HG03066 (cell line): ENCODE measurements at regions not wholly inside any gene's neighbourhood (a gene's known extent, or its start where the extent isn't known, plus 50 kb on each side); places are given as distances from the start of the nearest gene placed in this dataset.

Experiments
- ATAC-seq: cut with Tn5 transposase; IDR thresholded peaks from one replicate; pipeline ENCODE4 v1.9.1; 2021; ENCODE audit warnings: low read depth; ENCODE audit not compliant: unreplicated experiment

DNA sequence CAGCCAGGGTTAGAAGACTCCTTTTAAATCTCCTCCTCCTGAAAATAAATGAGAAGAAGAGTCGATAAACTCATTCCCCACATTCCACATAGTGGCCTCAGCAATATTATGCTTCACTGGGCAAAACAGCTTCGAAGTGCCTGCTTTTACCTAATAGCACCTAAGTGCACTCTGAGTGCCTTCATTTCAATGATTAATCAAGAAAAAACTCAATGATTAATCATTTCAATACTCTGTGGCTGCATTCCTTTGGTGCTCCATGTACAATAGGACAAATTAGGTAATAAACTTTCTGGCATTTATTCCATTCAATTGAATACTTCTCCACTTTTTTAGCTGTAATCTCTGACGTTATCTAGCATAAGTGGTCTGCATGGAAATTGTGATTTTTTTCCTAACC lies 174.6 kb downstream of the CCDC71L start:
- ATAC-seq, result no peak

DNA sequence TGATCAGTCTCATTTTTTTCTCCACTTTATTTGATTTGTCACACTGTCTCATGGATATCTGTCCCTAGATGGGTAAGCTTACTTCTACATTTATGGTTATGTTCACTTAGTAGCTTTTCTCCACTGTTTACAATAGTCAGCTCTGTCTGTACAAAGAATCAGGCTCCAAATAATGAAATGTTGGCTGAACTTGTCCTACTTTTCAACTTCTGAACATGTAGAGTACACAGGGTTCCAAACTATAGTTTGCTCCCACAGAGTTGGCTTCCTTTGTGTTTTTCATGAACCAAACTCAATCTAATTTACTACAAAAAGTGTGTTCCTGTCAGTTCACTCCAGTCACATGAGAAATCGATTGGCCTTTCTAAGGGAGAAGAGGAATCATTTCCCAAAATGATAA lies 175.0 kb downstream of the CCDC71L start:
- ATAC-seq, result no peak

DNA sequence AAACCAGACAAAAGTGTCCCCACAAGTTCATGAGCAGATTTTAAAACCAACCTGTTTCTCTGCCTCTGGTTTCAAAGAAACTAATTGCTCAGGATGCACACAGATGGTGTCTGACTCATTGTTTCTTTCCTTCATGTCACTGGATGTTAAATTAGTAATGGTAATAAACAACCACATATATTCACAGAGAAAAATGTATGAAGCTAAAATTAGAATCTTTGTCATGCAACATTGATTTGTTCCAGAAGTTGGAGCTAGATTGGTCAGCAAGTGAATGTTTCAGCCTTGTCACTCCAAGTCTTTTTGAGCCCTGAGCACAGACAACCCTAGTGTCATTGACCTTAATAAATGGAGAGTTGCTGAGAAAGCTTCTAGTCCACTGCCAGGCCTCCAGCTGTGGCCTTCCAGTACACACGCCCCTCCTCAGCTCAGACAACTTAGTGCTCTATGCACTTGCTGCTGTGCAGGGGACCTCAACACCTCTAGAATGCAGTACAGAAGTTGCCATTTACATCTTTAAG lies 175.9 kb downstream of the CCDC71L start:
- peak; percentile 47 for ATAC-seq

DNA sequence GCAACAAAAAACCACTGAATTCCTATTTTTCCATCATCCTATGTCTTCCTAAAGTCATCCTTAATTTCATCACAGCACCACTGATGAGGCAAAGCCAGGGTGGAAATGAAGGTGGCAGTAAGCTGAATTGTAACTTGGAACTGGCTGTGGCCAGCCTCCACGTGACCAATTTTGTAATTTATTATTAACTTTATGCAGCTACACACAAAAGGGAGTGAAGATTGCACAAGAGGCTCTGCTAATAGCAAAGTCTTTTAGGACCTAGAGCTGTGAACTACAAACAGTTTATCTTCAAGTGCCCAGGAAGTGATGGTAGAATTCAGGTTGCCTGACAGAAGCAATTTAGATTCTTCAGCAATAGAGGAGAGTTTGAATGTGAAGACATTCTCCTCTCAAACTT lies 176.4 kb downstream of the CCDC71L start:
- ATAC-seq, result peak; percentile 22

DNA sequence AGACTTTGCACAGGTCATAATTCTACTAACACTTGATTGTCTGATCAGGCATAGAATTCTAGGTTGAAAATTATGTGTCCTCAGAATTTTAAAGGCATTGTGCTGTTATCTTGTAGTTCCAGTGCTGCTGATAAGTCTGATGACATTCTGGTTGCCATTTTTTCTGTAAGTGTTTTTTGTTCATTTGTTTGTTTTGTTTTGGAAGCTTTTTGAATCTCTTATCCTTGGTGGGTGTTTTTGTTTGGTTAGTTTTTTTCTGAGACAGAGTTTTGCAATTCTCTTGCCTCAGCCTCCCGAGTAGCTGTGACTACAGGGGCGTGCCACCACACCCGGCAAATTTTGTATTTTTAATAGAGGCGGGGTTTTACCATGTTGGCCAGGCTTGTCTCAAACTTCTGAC lies 178.9 kb downstream of the CCDC71L start:
- ATAC-seq, result no peak

DNA sequence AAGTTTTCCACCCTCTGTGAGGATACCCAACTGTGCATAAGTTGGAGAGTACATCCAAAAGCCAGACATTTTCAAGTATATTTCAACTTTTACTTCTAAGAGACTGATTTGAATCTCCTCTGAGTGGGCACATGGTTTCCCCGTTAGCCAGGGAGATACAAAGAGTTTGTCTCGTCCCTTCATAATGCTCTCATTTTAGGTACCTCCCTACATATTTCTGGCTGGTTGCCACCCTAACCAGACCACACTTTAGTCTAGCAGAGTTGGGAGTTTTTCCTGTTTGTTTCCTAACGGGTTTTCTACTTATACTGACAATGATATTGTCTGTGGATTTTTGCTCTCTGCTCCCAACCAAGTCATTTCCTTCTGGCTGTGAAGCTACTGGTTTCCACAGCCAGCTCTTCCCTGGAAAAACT lies 180.3 kb downstream of the CCDC71L start:
- no peak for ATAC-seq

DNA sequence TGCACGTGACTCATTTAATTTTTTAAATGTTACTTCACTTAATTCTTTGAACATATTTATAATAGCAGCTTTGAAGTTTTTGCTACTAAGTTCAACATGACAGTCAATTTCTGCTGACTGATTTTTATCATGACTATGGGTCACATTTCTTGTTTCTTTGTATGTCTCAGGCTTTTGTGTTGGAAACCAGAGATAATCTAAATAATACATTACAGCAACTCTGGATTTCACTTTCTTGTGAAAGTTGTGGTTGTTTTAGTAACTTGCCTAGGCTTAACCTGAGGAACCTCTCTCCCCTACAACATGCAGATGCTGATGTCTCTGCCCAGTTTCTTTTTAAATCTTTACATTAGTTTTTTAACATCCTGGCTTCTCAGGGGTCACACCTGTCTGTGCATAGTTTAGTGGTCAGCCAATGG lies 180.8 kb downstream of the CCDC71L start:
- ATAC-seq, result peak; percentile 61

DNA sequence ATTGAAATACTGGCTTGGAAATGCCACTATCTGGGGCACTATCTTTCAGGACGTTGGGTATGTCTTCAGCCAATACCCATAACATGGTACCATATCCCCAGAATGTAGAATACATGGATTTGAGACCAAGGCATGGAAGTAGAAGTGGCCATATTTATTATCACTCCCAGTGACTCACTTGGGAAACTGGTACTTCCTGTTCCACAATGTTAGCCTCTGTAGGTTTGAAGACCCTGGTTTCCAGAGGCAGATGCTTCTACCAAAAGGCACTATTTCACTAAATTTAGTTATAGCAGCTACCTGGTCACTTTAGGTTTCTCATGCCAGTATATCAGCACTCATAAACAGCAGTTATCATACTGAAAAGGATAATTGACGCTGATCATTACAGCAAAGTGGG lies 184.2 kb downstream of the CCDC71L start:
- ATAC-seq, result no peak

DNA sequence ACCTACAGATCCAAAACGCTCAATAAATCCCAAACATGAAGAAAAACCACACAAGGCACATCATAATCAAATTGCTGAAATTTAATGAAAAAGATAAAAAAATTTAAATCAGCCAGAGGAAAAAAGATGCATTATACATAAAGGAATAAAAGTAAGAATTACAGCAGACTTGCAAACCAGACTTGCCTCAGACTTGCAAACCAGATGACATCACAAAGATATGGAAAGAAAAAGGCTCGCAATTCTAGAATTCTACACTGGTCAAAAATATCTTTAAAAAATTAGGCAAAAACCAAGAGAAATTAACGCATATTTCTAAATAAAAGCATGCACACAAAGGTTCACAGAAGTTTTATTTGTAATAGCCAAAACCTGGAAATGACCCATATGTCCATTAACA lies 188.0 kb upstream of the NAMPT start:
- ATAC-seq, result no peak

DNA sequence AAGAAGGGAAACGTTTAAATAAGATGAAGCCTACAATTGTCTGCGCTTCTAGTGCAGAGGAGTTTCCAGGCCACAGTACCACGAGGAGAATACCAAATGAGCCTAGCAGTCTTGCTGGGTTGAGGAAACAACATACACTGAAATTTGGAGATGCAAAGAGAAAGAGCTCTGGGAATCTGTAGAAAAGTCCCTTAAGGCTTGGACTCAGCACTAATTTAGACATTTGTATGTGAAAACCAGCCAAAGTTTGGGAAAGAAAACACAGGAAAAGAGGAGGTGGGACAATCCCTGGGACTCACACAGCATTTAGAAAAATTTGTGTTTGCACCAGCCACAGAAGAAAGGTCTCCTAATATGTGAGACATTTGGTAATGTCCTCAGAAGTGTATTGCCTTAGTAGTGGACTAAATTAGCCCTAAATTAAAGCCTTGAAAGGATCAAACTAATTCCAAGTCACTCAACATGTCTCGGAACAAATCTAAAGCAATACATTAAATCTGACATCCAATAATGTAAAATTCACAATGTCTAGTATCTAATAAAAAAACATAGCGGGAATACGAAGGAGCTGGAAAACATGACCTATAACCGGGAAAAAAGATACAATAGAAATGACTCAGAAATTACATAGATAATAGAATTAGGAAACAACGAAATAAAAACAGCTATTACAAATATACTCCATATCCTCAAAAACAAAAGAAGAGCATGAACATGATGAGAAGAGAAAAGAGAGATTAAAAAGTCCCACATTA lies 187.1 kb upstream of the NAMPT start:
- no peak for ATAC-seq

DNA sequence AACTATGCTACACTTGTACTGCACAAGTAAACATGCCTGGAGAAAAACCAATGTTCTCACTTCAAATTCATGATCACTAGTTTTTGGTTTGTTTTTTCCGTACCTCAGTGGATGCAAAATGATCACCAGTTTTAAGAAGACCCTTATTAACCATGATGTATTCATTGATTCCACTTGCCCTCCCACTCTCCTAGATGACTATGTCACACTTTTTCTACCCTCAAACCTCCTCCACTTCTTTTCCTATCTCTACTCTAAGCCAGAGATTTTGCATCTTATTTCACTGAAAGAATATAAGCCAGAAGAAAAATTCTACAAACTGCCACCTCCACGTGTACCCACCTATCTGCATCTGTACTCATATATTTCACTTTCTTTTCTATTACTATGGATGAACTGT lies 186.2 kb upstream of the NAMPT start:
- no peak for ATAC-seq

DNA sequence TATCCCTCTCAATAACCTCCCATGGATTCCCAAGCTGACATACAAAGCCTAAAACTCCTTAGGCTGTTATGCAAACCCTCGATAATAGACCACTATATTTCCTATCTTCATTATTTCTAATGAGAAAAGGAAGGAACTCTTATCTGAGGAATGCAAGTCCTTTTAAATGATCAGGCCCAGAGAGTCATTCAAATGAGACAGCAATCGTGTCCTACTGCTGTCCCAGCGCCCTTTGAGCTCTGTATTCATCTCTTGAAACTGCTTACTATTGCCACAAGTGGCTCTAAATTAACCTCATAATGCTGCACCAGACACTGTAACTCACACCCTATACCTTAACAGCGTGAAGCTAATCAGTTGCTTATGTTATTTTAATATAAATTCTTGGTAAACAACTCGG lies 182.1 kb upstream of the NAMPT start:
- ATAC-seq, result no peak

DNA sequence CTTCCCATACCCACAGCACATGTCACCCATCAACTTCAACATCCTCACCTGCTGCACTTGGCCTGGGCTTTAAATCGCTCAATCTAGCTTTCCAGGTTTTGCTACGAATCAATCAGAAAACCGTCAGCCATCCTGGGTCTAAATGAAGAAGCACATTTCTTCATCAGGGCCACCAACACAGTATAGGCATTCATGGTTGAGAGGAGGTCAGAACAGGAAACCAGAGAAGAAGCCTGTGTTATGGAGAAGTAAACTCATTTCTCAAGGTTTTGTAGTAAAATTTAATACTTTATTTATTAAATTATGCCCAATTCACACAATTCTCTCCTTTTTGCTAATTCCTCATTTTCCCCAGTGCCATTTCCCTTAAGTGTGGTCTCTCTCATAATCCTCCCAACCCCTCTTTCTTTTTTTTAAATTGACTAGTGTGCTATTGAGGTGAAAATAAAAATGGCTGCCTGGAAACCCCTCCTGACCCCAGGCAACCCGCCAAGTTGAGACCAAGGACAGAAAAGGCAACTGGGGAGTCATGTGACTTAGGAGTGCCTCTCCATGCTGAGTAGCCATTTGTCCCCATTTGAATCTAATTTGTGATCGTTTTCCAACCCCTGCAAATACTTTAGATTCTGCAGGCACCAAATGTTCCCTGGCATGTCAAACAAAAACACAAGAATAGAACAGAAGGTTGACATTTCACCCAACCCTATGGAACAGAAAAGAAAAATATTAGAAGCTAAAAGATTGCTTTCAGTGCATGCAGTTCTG lies 181.1 kb upstream of the NAMPT start:
- ATAC-seq, result no peak

DNA sequence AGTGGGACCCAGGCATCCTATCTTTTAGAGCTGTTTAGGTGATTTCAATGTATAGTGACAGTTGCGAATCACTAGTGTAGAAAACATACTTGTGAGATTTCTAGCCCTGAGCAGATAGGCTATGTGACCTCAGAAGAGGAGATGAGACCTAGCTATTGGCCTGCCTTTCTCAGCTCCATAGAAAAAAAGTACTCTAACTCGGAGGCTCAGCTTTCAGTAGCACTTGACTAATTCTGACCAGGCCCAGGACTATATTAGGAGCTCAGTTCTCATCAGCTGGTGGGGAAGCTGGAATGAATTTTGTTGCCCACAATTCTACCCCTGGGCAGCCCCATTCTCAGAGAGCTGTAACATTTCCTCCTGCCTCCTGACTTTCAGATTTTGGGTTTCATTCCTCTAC lies 179.9 kb upstream of the NAMPT start:
- no peak for ATAC-seq

DNA sequence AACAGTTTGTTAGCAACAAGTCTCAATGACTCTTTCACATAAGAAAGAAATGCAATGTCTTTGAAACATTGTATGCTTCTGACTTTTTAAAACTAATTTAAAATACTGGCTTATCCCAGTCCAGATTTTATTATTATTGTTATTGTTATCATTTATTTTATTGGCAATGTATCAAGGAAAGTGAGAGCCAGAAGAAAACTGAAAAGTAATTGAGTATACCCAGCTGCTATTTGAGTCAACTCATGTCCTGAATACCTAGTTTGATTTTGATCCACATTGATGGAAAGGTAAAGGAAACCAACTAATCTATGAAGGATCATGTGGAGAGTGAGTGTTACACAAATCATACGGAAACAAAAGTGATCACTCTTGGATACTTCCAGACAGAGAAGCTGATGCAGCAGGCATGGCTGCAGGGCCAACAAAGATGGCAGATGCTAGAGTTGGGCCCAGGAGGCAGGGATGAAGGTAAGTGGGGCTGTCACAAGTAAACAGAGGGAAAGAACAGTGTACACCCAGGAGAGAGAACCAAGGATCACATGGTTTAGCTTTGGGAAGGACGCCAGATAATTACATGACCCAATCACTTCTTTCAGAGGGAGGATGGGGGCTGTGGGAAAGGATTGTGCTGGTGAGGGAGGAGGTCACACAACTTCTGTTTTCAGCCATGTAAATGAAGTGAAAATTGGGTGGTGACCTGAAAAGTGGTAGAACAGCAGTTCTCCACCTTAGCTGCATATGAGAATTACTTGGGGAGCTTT lies 179.2 kb upstream of the NAMPT start:
- no peak for ATAC-seq

DNA sequence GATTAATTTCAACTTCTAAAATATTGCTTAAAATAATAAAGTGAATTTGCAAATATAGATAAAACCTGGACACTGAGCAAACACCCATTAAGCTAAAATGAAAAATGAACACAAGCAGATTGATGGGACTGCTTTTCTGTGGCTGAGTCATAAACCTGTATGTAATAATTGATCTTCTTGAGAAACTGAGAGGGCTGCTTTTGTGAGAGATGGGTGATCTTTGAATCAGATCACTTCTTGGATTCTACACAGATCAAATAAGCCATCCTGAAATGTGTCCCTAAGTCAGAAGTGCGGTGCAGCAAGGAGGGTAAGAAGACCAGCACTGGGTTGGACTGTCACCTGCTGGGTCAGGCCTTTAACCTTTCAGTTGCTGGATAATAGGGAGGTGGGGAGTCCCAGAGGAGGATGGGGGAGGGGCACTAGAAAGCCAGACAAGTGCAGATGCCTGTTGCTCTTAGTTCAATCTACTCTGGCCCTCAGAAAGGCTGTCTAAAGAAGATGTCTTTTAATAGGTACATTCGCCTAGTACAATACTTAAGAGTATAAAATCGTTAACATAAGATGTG lies 178.2 kb upstream of the NAMPT start:
- ATAC-seq, result no peak

DNA sequence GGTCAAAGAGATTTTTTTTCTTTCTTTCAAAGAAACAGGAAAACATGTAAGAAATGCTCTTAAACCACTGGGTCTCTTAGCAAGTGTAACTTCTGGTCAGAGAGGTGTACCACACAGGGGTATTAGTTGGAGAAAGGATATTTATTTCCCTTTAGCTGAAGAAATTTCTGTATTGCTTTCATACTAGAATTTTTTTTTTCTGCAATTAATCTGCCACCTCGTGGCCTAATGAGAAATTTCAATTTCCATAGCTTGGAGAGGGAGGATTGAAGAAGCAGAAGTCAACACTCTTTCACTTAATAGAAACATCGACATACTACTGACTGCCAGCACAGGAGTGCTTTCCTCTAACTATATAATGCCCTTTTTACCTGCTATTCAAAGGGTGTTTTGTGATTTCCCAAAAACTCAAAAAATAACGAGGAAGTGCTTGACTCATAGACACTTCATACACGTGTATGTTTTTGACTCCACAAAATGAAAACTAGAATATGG lies 177.6 kb upstream of the NAMPT start:
- ATAC-seq, result no peak

DNA sequence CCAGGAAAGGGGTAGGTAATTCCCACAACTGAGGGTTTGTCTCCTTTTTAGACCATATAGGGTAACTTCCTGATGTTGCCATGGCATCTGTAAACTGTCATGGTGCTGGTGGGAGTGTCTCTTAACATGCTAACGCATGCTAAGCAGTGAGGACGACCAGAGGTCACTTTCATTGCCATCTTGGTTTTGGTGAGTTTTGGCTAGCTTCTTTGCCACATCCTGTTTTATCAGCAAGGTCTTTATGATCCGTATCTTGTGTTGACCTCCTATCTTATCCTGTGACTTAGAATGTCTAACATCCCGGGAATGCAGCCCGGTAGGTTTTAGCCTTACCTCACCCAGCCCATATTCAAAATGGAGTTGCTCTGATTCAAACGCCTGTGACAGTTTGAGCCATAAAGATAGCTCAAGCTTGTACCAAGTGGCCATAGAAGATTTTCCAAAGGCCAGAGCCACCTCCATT lies 176.0 kb upstream of the NAMPT start:
- no peak for ATAC-seq

DNA sequence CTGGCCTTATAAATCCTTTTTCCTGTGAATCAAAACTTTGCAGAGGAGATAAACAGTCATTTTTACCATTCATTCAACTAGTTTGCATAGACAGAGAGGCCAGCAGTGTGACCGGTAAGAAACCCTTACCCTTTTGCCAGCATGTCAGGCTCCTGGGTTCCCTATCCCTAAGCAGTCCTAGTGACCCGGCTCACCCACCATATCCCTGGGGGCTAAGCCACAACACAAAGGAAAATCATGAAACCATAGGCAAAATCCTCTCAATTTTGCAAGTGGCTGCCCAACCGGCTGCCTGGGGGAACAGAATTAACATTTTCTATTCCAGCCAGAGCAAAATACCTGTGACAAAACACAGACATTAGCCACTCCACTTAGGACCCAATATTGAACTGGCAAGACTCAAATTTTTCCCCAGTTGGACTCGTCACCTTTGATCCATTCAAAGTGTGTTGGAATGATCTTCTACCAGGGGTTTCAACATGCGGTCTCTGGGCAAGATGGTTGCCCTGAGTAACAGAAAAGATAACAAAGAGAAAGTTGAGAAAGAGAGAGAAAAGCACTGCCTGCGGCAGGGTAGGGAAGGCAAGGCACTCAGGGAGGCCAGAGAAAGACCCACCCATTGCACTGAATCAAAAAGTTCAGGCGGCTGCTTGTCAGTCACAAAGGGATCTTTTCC lies 174.8 kb upstream of the NAMPT start:
- no peak for ATAC-seq

DNA sequence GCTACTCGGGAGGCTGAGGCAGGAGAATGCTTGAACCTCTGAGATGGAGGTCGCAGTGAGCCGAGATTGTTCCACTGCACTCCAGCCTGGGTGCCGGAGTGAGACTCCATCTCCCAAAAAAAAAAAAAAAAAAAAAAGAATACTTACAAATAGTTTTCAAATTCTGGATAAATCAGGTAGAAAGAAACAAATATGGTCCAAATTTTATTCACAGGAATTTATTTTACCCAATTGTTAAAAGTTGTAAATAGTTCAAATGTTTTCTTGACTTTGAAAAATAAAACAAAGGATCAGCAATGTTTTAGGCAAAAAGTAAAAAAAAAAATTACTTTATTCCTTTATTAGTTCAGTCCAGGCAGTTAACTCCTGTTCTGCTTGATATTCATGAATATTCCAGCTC lies 172.9 kb upstream of the NAMPT start:
- ATAC-seq, result no peak
